Inferior parietal cortex (tissue), 1 donor: ENCODE measurements at regions not wholly inside any gene's neighbourhood (a gene's known extent, or its start where the extent isn't known, plus 50 kb on each side); places are given as distances from the start of the nearest gene placed in this dataset.

ENCODE experiments used
- DNase-seq: peaks from one replicate; pipeline ENCODE4 v3.0.0-alpha.2; 2016; ENCODE audit errors: extremely low spot score

DNA sequence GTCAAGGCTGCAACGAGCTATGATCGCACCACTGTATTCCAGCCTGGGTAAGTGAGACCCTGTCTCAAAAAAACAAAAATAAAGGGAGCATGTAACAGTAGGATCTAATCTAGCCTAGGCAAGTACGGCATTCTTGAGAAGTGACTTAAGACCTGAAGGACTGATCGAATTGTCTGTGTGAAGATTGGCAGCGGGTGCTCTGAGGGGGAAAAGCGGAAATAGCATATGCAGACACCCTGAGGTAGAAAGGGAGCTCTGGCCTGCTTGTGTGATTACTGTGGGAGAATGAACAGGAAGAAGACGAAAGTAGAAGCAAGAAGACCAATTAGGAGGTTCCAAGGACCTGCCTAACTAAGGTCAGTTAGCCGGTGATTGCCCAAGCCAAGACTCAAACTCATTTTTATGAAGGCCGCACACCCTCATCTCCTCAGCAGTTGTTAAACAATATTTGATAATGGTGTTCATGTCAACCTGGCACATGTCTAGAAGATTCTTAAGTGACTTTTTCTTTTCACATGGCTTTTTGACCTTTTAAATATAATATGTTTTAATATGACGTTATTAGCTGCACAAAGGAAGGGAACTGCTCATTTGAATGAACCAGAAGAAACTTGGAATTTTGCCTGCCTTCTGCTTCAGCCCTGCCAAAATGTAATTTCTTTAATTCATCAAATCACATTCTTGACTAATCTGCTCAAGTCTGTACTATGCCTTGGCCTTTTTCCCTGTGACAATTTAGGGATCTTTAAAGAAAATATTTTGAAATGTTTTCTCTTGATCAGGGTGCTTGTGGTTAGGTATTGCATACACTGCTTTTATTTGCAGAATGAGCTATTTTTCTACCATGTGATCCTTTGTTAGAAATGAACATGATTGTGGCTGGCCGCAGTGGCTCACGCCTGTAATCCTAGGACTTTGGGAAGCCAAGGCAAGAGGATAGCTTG is 289.2 kb upstream of the DMRT1 start:
- DNase-seq: no peak

DNA sequence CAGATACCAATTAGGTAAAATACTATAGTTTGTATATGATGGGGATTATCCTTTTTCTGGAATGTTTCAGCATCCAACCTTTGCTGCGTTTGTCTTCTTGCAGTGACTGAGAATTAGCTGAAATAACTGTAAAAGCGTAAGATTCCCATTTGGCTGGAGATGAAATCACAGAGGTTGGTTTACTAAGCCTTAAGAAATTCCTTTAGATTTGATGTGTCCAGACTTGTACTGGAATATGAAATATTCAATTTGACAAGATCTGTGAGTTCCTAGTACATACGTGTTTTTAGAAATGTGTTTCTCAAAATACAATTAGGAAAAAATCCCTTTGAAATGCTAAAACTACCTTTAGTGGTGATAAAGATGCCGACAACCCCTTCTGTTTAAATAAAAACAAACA is 286.0 kb upstream of the DMRT1 start:
- no peak for DNase-seq

DNA sequence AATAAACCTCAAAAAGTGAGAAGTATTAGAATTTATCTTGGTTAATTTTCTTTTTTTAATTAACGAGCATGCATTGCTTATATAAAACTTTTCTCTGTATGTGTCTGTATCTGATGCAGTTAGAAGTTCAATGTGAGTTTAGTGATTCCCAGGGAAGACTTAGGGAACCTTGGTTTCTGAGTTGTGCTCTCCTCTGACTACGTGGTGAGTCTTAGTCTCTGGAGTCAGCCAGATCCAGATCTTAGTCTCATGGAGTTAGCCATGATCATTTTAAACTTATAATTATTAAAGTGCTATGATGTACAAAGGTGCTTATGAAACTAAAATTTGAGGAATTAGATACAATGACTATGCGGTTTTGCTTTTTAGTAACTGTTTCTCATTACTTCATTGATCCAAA is 285.3 kb upstream of the DMRT1 start:
- DNase-seq: no peak

DNA sequence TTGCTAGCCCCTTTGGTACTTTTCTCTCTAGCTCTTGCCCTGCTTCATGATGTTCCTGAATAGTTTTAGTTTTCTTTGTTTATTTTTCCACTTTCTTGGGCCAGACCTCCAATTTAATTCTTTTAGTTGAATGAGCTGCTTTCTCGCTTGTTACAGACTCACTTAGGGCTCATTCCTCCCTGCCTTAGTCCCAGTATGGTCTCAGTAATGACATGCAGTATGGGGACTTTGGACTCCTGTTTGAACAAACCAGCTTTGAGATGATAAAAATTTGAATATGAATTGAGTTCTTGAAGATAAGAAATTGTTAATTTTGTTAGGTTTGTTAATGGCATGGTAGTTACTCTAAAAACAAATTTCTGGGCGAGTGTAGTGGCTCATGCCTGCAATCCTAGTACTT is 284.8 kb upstream of the DMRT1 start:
- no peak for DNase-seq

DNA sequence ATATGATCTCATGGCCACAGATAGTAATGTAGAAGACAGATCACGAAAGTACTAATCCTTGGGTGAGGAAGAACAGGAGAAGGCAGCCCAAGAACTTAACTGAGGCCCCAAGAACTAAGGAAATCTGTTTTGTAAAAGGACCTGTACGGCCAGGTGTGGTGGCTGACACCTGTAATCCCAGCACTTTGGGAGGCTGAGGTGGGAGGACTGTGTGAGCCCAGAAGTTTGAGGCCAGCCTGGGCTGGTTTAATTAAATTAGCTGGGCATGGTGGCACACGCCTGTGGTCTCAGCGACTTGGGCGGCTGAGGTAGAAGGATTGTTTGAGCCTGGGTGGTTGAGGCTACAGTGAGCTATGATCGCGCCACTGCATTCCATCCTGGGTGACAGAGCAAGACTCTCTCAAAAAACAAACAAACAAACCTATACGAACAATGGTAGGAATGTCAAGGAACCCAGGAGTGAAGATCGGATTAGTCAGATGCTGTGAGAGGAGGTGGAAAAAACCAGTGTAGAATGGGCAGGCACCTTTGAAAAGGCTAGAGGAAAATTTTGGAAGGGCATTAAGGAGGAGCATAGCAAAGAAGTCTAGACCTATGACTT is 283.8 kb upstream of the DMRT1 start:
- DNase-seq: no peak

DNA sequence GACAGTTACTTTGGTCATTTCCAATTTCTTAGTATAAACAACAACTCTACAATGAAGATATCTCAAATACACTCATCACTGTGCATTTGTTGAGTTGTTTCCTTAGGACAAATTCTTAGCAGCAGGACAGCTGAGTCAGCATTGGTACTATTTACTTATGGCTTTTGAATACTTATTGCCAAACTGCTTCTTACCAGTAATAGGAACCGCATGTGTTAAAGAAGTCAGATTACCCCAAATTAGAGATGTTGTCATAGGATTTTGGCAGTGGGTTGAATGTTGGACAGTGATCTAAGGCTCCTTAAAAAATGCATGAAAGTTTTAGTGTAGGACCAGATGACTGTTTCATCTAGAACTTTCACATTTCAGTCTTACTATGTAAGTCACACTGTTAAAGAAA is 280.1 kb upstream of the DMRT1 start:
- no peak for DNase-seq

DNA sequence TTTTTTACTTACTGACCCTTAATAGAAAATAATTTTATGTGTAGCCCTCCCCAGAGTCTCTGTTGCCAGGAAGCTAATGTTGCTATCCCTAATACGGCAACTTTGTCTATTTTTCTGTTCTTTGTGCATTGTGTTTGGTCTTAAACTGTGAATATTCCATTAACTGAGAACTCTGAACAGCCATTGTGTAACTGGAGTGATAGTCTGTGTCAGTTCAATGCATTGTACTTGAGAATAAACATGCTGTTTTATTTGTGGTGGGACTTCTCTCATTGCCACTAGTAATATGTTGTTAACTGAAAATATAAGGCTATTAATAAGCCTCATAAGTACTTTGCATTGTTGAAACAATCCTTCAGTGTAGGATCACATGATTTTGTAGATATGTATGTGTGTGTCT is 278.3 kb upstream of the DMRT1 start:
- peak; percentile 73 for DNase-seq

DNA sequence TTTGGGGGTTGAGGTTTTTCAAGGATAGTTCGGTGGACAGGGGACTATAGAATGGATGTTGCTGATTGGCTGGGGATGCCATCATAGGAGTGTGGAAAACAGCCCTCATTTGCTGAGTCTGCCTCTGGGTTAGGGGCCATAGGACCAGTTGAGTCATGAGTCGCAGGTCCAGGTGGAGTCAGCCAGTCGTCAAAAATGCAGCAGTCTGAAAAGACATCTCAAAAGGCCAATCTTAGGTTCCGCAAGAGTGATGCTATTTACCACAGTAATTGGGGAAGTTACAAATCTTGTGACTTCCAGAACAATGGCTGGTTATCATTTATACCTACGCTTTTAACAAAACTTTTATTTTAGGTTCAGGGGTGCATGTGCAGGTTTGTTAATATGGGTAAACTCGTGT is 276.0 kb upstream of the DMRT1 start:
- no peak for DNase-seq

DNA sequence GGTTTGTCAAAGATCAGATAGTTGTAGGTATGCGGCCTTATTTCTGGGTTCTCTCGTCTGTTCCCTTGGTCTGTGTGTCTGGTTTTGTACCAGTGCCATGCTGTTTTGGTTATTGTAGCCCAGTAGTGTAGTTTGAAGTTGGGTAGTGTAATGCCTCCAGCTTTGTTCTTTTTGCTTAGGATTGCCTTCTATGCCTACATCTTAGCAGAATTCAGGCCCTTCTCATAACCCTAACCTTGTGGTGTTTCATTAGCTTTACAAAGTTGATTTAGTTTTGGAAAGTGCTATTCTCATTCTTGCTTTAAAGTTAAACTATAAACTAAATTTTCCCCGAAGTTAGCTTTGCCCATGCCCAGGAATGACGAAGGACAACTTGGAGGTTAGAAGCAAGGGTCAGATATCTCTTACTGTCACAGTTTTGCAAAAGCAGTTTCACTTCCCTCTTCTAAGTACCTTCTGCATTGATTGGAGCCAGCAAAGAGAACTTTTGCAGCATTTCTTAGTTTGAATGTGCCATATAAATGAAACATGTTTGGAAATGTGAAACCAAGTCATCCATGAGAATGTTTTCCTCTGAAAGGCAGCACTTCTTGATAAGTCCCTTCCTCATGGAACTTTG is 274.3 kb upstream of the DMRT1 start:
- DNase-seq: no peak

DNA sequence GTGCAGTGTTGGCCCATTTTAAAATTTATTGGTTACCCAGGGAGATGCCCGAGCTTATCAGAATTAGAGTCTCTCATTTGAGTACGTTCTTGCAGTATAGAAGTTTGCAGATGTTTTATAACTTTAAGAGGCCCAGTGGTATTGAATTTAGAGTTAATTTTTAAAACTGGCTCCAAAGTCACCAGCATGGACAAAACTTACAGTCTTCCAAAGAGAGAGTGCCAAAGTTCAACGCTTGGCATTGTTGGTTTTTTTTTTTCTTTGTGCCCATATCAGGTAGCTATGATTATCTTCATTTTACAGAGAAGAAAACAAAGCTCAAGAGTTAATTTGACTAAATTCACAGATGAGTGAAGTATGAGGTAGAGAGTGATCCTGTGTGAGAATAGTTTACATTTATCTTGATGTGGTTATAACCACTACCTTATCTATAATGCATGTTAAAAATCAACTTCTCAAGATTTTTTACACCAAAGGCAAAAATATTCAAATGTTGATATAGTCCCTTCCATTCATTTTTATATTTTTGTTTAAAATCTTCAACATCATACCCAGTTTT is 273.7 kb upstream of the DMRT1 start:
- DNase-seq: no peak

DNA sequence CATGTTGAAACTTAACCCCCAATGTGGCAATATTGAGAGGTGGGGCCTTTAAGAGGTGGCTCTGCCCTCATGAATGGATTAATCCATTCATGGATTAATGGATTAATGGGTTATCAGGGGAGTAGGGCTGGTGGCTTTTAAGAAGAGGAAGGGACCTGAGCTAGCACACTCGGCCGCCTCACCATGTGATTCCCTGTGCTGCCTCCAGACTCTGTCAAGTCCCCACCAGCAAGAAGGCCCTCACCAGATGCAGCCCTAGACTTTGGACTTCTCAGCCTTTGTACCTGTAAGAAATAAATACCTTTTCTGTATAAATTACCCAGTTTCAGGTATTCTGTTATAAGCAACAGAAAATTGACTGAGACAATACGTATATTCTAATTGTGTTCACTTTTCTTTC is 272.2 kb upstream of the DMRT1 start:
- no peak for DNase-seq

DNA sequence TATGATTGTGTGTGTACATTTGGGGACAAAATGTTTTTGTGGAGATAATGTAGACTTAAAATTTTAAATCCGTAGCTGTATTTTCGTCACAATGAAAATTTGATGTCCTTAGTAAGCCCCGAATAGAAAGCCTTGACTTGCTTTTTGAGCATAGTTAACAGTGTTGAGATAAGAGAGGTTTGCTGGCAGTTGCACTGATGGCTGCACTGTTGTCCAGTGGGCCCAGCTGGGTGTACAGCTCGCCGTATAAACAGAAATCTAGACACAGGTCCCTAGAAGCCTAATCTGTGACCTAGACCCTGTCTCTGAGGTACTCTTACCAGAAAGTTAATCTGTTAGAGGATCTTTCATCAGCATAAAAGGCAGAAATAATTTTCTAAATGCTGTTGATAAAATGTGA is 271.3 kb upstream of the DMRT1 start:
- DNase-seq: no peak

DNA sequence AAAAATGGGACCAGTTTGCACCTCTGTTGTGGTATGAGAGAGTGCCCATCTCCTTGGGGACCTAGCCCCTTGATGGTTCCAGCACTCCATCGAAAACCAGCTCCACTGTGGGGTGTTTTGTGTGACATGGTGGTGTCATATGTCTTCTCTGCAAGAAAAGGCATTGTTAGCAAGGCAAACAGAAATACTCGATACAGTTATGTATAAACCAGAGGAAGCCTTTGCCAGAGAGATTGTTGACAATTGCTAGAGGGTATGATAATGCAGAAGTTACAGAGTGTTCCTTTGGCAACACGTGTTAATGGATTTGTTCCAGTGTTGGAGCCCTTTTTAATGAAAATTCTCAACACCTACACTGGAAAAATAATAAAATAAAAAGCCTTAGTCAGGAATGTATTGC is 270.4 kb upstream of the DMRT1 start:
- DNase-seq: peak; percentile 23

DNA sequence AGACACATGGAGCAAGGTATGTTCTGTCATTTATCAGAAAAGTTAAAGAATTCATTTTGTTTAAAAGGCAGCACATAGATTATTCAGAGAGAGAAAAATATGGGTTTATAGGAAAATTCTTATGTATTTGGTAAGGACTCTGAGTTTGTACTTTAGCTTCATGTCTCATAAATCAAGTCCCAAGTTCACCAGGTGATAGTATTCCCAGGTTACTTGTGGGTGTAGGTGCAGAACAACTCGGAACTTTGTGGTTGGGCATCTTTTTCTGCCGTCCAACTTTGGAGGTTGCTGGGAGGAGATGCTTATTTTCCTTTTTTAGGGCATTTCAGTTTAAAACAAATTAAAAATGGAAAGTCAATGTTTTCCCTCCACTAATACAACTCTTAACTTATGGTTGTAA is 269.8 kb upstream of the DMRT1 start:
- DNase-seq: no peak

DNA sequence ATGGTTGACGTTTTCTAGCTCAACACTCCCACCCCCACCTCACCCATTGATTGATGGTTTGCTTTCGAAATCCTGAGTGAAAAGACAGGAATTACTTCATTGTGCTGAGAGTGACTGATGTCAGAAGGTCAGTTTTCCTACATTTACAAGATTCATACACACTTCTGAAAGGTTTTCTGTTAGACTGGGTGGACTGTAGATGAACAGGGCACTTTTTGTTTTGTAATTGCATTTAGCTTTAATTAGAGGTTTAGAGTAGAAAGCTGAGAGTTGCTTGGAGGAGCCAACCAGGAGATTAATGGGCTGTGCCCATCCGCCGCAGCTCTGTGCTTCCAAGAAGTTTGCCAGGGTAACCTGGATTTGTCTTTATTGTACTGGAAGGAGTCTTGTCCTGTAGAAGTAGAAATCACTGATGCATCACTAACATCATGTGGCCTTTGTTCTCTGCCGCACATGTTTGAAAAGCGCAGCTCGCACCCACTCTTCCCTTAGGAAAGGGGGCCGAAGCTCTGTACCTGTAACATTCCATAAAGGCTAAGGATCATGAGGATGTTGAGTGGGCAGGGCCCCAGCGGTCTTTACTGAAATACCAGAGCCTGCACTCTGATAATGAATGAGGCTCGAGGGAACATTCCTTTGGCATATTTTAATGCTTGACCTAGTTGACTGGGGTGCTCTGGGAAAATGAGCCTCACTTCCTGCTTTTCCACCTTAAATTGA is 267.6 kb upstream of the DMRT1 start:
- no peak for DNase-seq

DNA sequence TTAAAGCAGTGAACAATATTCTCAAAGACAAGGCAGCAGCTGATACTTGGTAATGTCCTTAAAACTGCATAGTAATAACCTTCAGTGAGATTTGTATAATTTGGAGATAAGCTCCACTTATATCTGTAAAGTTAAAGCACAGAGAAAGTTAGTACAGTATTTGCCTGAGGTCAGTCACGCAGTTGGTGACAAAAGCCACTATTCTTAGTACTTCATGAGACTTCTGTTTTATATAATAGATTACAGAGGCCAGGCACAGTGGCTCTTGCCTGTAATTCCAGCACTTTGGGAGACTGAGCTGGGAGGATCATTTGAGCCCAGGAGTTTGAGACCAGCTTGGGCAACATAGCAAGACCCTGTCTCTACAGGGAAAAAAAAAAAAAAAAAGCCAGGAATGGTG is 266.4 kb upstream of the DMRT1 start:
- no peak for DNase-seq

DNA sequence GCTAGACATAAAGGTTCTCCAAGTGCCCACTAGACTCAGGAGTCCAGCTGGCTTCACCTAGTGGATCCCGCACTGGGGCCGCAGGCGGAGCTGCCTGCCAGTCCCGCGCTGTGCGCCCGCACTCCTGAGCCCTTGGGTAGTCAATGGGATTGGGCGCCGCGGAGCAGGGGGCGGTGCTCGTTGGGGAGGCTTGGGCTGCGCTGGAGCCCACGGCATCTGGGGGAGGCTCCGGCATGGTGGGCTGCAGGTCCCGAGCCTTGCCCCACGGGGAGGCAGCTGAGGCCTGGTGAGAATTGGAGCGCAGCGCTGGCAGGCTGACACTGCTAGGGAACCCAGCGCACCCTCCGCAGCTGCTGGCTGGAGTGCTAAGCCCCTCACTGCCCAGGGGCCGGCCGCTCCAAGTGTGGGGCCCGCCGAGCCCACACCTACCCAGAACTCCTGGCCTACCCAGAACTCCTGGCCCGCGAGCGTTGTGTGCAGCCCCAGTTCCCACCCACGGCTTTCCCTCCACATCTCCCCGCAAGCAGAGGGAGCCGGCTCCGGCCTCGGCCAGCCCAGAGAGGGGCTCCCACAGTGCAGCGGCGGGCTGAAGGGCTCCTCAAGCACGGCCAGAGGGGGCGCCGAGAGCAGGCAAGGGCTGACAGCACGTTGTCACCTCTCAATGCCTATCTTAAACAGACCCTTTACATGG is 260.7 kb upstream of the DMRT1 start:
- DNase-seq: no peak

DNA sequence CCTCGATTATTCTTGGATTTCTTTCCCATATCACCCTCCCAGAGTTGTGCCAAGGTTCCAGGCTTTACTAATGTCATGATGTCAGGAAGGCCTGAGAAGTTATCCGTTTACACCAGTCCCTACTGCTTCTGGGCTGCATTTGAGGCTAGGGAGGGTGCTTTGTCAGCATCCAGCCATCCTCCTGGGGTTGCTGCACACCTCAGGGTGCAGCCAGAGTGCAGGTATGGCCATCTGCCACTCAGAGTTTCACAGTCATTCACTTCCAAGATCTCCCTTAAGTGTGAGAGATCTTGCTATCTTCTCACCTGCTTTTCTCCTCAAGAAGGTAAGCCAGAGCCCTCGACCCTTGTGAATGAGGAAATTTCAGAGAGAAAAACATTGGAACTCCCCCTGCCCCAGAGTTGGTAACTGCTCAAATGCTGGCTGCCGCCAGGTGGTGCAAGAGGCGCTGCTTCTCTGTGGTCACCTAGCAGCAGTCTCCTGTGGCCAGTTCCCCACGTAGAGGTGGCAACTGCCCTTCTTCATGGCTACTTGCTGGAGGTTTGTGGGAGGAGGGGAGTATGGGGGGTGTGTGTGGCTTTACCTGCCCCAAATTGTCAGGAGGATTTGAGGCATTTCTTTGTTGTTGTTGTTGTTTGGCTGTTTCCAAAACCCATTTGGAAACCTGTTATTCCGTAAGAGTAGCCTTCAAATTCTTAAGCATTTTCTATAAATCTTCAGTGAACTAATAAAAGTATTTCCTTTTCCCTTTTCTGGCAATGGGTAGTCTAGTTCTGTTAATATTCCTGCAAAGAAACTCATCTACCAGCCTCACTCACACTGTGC is 259.6 kb upstream of the DMRT1 start:
- DNase-seq: no peak

DNA sequence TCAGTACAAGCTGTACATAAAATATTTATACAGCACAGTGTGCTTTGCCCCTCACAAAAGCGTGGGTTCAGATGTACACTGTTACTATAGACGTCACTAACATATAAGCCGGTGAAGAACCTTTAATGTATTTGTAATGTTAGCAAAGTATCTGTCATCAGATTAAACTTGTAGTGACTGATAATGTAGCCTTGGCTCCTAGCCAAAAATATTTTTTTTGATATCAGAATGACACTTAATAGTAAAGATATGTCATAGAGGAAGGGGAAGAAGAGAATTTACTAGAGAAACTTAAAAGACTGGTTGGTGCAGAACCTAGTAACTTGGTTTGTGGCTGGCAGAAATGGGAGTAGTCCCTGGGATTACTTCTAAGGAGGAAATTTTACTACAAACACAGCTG is 258.7 kb upstream of the DMRT1 start:
- no peak for DNase-seq

DNA sequence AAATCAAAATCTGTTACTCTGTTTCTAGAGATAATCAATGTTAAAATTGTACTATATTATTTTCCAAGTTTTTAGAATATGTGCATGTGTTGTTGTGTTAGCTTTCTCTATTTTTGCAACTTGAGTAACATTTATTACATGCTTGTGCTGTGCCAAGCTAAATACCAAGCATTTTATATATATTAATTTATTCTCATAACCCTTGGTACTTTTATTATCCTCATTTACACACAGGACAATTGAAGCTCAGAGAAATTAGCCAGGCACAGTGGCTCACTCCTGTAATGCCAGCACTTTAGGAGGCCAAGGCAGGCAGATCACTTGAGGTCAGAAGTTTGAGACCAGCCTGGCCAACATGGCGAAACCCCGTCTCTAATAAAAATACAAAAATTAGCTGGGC is 254.0 kb upstream of the DMRT1 start:
- DNase-seq: no peak

DNA sequence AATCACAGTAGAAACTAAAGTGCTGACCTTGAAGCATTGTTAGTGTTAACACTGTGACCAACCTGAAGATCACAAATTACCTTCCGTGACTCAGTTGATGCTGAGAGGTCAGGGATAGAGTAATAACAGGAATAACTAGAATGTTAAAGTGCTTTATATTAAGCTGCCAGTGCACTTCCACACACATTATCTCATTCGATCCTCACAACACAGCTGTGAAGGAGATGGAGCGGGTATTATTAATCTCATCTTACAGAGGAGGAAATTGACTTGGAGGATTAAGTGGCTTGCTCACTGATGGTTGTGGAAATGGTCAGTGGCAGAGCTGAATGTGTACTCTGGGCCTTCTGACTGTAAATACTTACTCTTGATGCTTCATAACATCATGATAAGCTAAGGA is 252.5 kb upstream of the DMRT1 start:
- no peak for DNase-seq
